Osteoblast (primary cell): ENCODE measurements at regions not wholly inside any gene's neighbourhood (a gene's known extent, or its start where the extent isn't known, plus 50 kb on each side); places are given as distances from the start of the nearest gene placed in this dataset.

Experiments used
- DNase-seq: peaks from one replicate; pipeline ENCODE4 v3.0.0; 2011; ENCODE audit warnings: low spot score, mixed read lengths; ENCODE audit not compliant: insufficient read length; ENCODE audit errors: missing footprints
- H2AFZ ChIP-seq: 2 replicates; pipeline ENCODE4 v1.6.0; 2011; ENCODE audit warnings: mild to moderate bottlenecking, low read length
- H3K27ac ChIP-seq: 2 replicates; pipeline ENCODE4 v1.5.1; 2011; ENCODE audit warnings: mild to moderate bottlenecking, low read depth, low read length, moderate library complexity
- H3K27me3 ChIP-seq: 2 replicates; pipeline ENCODE4 v1.6.0; 2012; ENCODE audit warnings: mild to moderate bottlenecking, control low read depth, inconsistent platforms, low read length, moderate library complexity; ENCODE audit not compliant: insufficient read depth
- H3K36me3 ChIP-seq: 2 replicates; pipeline ENCODE4 v1.5.1; 2011; ENCODE audit warnings: mild to moderate bottlenecking, low read length, control low read depth, moderate library complexity; ENCODE audit not compliant: insufficient read depth
- H3K4me1 ChIP-seq: 2 replicates; pipeline ENCODE4 v1.5.1; 2011; ENCODE audit warnings: mild to moderate bottlenecking, low read length, control low read depth, moderate library complexity; ENCODE audit not compliant: insufficient read depth
- H3K4me2 ChIP-seq: 2 replicates; pipeline ENCODE4 v1.6.0; 2011; ENCODE audit warnings: mild to moderate bottlenecking, low read length; ENCODE audit not compliant: insufficient read depth
- H3K4me3 ChIP-seq: fragments of 200-600 bp; sonication (generic); 3 replicates; pipeline ENCODE4 v1.5.1; 2012; ENCODE audit warnings: mild to moderate bottlenecking, low read length, inconsistent platforms; ENCODE audit not compliant: insufficient read depth
- H3K79me2 ChIP-seq: 2 replicates; pipeline ENCODE4 v1.6.0; 2012; ENCODE audit warnings: mild to moderate bottlenecking, low read length, control low read depth, inconsistent platforms; ENCODE audit not compliant: insufficient read depth
- H3K9me3 ChIP-seq: 2 replicates; pipeline ENCODE4 v1.5.1; 2011; ENCODE audit warnings: low read depth, low read length, control low read depth
- H4K20me1 ChIP-seq: 2 replicates; pipeline ENCODE4 v1.6.0; 2012; ENCODE audit warnings: mild to moderate bottlenecking, low read length, control low read depth; ENCODE audit not compliant: insufficient read depth
- CTCF ChIP-seq: IDR thresholded peaks from 2 replicates; pipeline ENCODE4 v1.5.1; 2011; ENCODE audit warnings: mild to moderate bottlenecking, low read depth, low read length, moderate library complexity; ENCODE audit errors: extremely low read depth

GRCh38 chr5:89129941-89130340 lies 247.0 kb upstream of the MEF2C start:
- H3K4me2 ChIP-seq: no peak overlapping the region
- no peak overlapping the region for H2AFZ ChIP-seq
- H3K9me3 ChIP-seq: no peaks in the 10 kb centered on the region
- no peaks in the 10 kb centered on the region for H3K36me3 ChIP-seq
- H4K20me1 ChIP-seq: no peaks in the 10 kb centered on the region
- no peak for DNase-seq
- no peaks in the 10 kb centered on the region for H3K27me3 ChIP-seq
- no peaks in the 10 kb centered on the region for H3K79me2 ChIP-seq
- TF ChIP-seq CTCF: no peak
- H3K27ac ChIP-seq: no peak overlapping the region
- H3K4me3 ChIP-seq: no peak overlapping the region
- no peaks in the 10 kb centered on the region for H3K4me1 ChIP-seq

GRCh38 chr5:89128906-89129625 lies 246.1 kb upstream of the MEF2C start:
- H3K4me3 ChIP-seq: no peak overlapping the region
- H3K27me3 ChIP-seq: no peaks in the 10 kb centered on the region
- no peaks in the 10 kb centered on the region for H3K79me2 ChIP-seq
- H3K4me2 ChIP-seq: no peak overlapping the region
- no peaks in the 10 kb centered on the region for H4K20me1 ChIP-seq
- no peak overlapping the region for H3K27ac ChIP-seq
- H3K36me3 ChIP-seq: no peaks in the 10 kb centered on the region
- H2AFZ ChIP-seq: no peak overlapping the region
- no peak for DNase-seq
- H3K4me1 ChIP-seq: no peaks in the 10 kb centered on the region
- no peaks in the 10 kb centered on the region for H3K9me3 ChIP-seq
- no peak for TF ChIP-seq CTCF

- no peak for TF ChIP-seq CTCF
- H4K20me1 ChIP-seq: no peaks in the 10 kb centered on the region
- H3K4me1 ChIP-seq: no peaks in the 10 kb centered on the region
- H3K36me3 ChIP-seq: no peaks in the 10 kb centered on the region
- H3K4me2 ChIP-seq: no peak overlapping the region
- H3K27me3 ChIP-seq: no peaks in the 10 kb centered on the region
- no peaks in the 10 kb centered on the region for H3K79me2 ChIP-seq
- H2AFZ ChIP-seq: peak overlapping the region; percentile 56
- no peak overlapping the region for H3K27ac ChIP-seq
- no peaks in the 10 kb centered on the region for H3K9me3 ChIP-seq
- no peak for DNase-seq
- no peak overlapping the region for H3K4me3 ChIP-seq
Observed at GRCh38 chr5:89128092-89128491, 245.1 kb upstream of the MEF2C start.

GRCh38 chr5:89127191-89127590 lies 244.2 kb upstream of the MEF2C start:
- no peaks in the 10 kb centered on the region for H3K27me3 ChIP-seq
- DNase-seq: no peak
- no peak overlapping the region for H3K4me3 ChIP-seq
- H2AFZ ChIP-seq: no peak overlapping the region
- H3K4me2 ChIP-seq: no peak overlapping the region
- H3K27ac ChIP-seq: no peak overlapping the region
- H3K36me3 ChIP-seq: no peaks in the 10 kb centered on the region
- TF ChIP-seq CTCF: no peak
- H3K4me1 ChIP-seq: no peaks in the 10 kb centered on the region
- no peaks in the 10 kb centered on the region for H4K20me1 ChIP-seq
- H3K9me3 ChIP-seq: no peaks in the 10 kb centered on the region
- H3K79me2 ChIP-seq: no peaks in the 10 kb centered on the region
